ENCODE measurements at regions not wholly inside any gene's neighbourhood (a gene's known extent, or its start where the extent isn't known, plus 50 kb on each side); places are given as distances from the start of the nearest gene placed in this dataset.

- Histone ChIP-seq H2AFZ (ENCODE audit: low read length) (no peak overlapping the region), H2AK5ac (ENCODE audit: insufficient read length, low read length) (no peak overlapping the region), H3T11ph (ENCODE audit: low read length) (no peak overlapping the region), H3K23me2 (ENCODE audit: insufficient read length, low read depth, low read length, poor library complexity, severe bottlenecking) (no peaks in the 10 kb centered on the region), H4K91ac (ENCODE audit: insufficient read length, low read depth, low read length) (no peak overlapping the region), H3K79me2 (ENCODE audit: insufficient read depth, low read length) (no peaks in the 10 kb centered on the region), H3K56ac (ENCODE audit: insufficient read length, low read depth, low read length) (no peak overlapping the region), H3K18ac (ENCODE audit: insufficient read length, low read depth, low read length) (no peak overlapping the region), H2BK15ac (ENCODE audit: low read depth, low read length) (no peak overlapping the region), H3K9me3 (ENCODE audit: control insufficient read depth, low read depth, low read length) (no peaks in the 10 kb centered on the region), H2BK20ac (ENCODE audit: low read depth, low read length, poor library complexity, severe bottlenecking) (no peak overlapping the region), H3K23ac (ENCODE audit: insufficient read length, low read depth, low read length) (no peak overlapping the region), H4K8ac (replicated peaks; ENCODE audit: insufficient read length, low read depth, low read length) (no peak overlapping the region), H3K27me3 (ENCODE audit: insufficient read depth, low read length) (no peaks in the 10 kb centered on the region), H3K14ac (ENCODE audit: insufficient read depth, low read length) (no peak overlapping the region), H2BK5ac (ENCODE audit: insufficient read length, low read length) (no peak overlapping the region), H3K9ac (ENCODE audit: extremely low read depth, insufficient read length, low read length) (no peak overlapping the region), H3K4me2 (ENCODE audit: insufficient read depth, insufficient read length, low read length) (no peak overlapping the region), H3K27ac (ENCODE audit: insufficient read length, low read depth, low read length) (no peak overlapping the region), H3K4ac (ENCODE audit: low read depth, low read length) (no peak overlapping the region), H2BK12ac (ENCODE audit: insufficient read length, low read depth, low read length) (no peak overlapping the region), H2BK120ac (ENCODE audit: low read depth, low read length, poor library complexity, severe bottlenecking) (no peak overlapping the region), H3K4me1 (ENCODE audit: insufficient read depth, low read length) (no peaks in the 10 kb centered on the region), H4K5ac (ENCODE audit: insufficient read length, low read depth, low read length) (no peak overlapping the region), H3K79me1 (ENCODE audit: insufficient read depth, low read depth, low read length, poor library complexity, severe bottlenecking) (no peaks in the 10 kb centered on the region), H4K20me1 (ENCODE audit: control insufficient read depth, insufficient read depth, insufficient read length) (no peaks in the 10 kb centered on the region)
- no peaks in the 10 kb centered on the region for H3K27me3 Mint-ChIP-seq (ENCODE audit: low read depth)
- no peak for DNase-seq
- peaks cover 9 to 18% of the 10 kb centered on the region in 2 experiments for H3K4me1 Mint-ChIP-seq
- no peak overlapping the region for H3K4me3 Mint-ChIP-seq
- WGBS (ENCODE audit: extremely low coverage, insufficient read length, low lambda C conversion rate), result no CpG with 5 or more reads among the region's 2 CpGs
- H3K9me3 Mint-ChIP-seq, result no peaks in the 10 kb centered on the region; a peak in 2 of 5 replicates
- peak overlapping the region in 1 of 3 experiments; percentile 21; a peak in 2 of 7 replicates for H3K27ac Mint-ChIP-seq
- H3K36me3 Mint-ChIP-seq (ENCODE audit: insufficient read depth in 1 of 3, low read depth in 3 of 3), result no peaks in the 10 kb centered on the region
- TF ChIP-seq CTCF (conservative IDR thresholded peaks at IDR 0.05), result no peak
These were observed 144.2 kb downstream of the SPRY2 start for GRCh38 chr13:80196756-80197155.
